SK-N-SH (cell line): ENCODE measurements at regions not wholly inside any gene's neighbourhood (a gene's known extent, or its start where the extent isn't known, plus 50 kb on each side); places are given as distances from the start of the nearest gene placed in this dataset.

Experiments used
- CTCF ChIA-PET: fragments of 300-600, 350-600 bp; formaldehyde crosslinking; extraction: SDS; loops from one replicate; lab custom pipeline; 2021; lab: Yijun Ruan, JAX
- POLR2A ChIA-PET: fragments of 350-600 bp; sonication (Branson Sonifier 250); formaldehyde crosslinking; extraction: SDS; loops from one replicate; lab custom pipeline; 2020; ENCODE audit warnings: antibody characterized with exemption, inconsistent platforms; lab: Yijun Ruan, JAX
- DNase-seq: peaks from one replicate; pipeline ENCODE4 v3.0.0; 2012
- H2AFZ ChIP-seq: fragments of 200-600 bp; sonication (generic); 2 replicates; pipeline ENCODE4 v1.8.1; 2016; ENCODE audit warnings: antibody characterized with exemption, mild to moderate bottlenecking, low read depth
- H3F3A ChIP-seq: fragments of 200-600 bp; sonication (generic); replicated peaks from 2 replicates; pipeline ENCODE3; 2016; ENCODE audit warnings: antibody characterized with exemption, mild to moderate bottlenecking; ENCODE audit not compliant: insufficient read depth
- H3K27ac ChIP-seq, 2 experiments: fragments of 200-500 bp in 1 of 2; fragments of 200-600 bp in 1 of 2; sonication (Bioruptor generic) in 1 of 2; sonication (generic), shearing (Covaris generic) in 1 of 2; 2 replicates each; pipeline versions ENCODE4 v1.5.1 to v1.6.1; 2014 to 2016; ENCODE audit warnings: low read depth in 2 of 2, inconsistent platforms in 1 of 2, low read length in 1 of 2, mild to moderate bottlenecking in 1 of 2, mixed read lengths in 1 of 2
- H3K27me3 ChIP-seq: fragments of 200-600 bp; sonication (generic), shearing (Covaris generic); 2 replicates; pipeline ENCODE4 v1.6.1; 2016; ENCODE audit warnings: mixed run types; ENCODE audit not compliant: insufficient read depth
- H3K36me3 ChIP-seq, 2 experiments: fragments of 200-500 bp in 1 of 2; fragments of 200-600 bp in 1 of 2; sonication (Bioruptor generic) in 1 of 2; sonication (generic) in 1 of 2; replicated peaks in 1 of 2; 2 replicates each; pipeline versions ENCODE3 to v1.5.1; 2014 to 2016; ENCODE audit warnings: low read length in 1 of 2, mild to moderate bottlenecking in 1 of 2; ENCODE audit not compliant: insufficient read depth in 2 of 2, control insufficient read depth in 1 of 2
- H3K4me1 ChIP-seq, 2 experiments: fragments of 200-500 bp in 1 of 2; fragments of 200-600 bp in 1 of 2; sonication (Bioruptor generic) in 1 of 2; sonication (generic), shearing (Covaris generic) in 1 of 2; 2 replicates each; pipeline versions ENCODE4 v1.5.1 to v1.6.1; 2014 to 2016; ENCODE audit warnings: low read depth in 1 of 2, low read length in 1 of 2, mixed run types in 1 of 2; ENCODE audit not compliant: insufficient read depth in 2 of 2, control insufficient read depth in 1 of 2
- H3K4me2 ChIP-seq: fragments of 200-600 bp; sonication (generic), shearing (Covaris generic); 2 replicates; pipeline ENCODE4 v1.6.1; 2017; ENCODE audit warnings: mixed run types
- H3K4me3 ChIP-seq, 2 experiments: fragments of 200-500 bp in 1 of 2; fragments of 200-600 bp in 1 of 2; sonication (Bioruptor generic) in 1 of 2; sonication (generic), shearing (Covaris generic) in 1 of 2; 2 replicates each; pipeline versions ENCODE4 v1.5.1 to v1.8.1; 2014 to 2016; ENCODE audit warnings: low read depth in 2 of 2, inconsistent platforms in 1 of 2, low read length in 1 of 2, mild to moderate bottlenecking in 1 of 2, mixed read lengths in 1 of 2, moderate library complexity in 1 of 2
- H3K79me2 ChIP-seq: fragments of 200-600 bp; sonication (generic); 2 replicates; pipeline ENCODE4 v1.8.1; 2017; ENCODE audit warnings: mild to moderate bottlenecking; ENCODE audit not compliant: insufficient read depth
- H3K9ac ChIP-seq: fragments of 200-600 bp; sonication (generic); 2 replicates; pipeline ENCODE4 v1.6.1; 2017; ENCODE audit warnings: mixed run types
- H3K9me2 ChIP-seq: fragments of 200-600 bp; sonication (generic); 2 replicates; pipeline ENCODE4 v1.6.1; 2017; ENCODE audit warnings: mixed run types
- H3K9me3 ChIP-seq: fragments of 200-600 bp; sonication (generic); 2 replicates; pipeline ENCODE4 v1.6.1; 2017; ENCODE audit warnings: mixed run types, mild to moderate bottlenecking, moderate library complexity
- H4K20me1 ChIP-seq: fragments of 200-600 bp; sonication (generic); 2 replicates; pipeline ENCODE4 v1.6.1; 2017; ENCODE audit warnings: mild to moderate bottlenecking, mixed run types; ENCODE audit not compliant: insufficient read depth
- ELF1 ChIP-seq: IDR thresholded peaks from 2 replicates; pipeline ENCODE4 v1.4.0; 2012
- EP300 ChIP-seq, 2 experiments: IDR thresholded peaks; 2 replicates each; pipeline versions ENCODE4 v1.4.0 to v1.6.1; 2012; ENCODE audit warnings: borderline replicate concordance in 1 of 2, low read depth in 1 of 2, low read length in 1 of 2
- GABPA ChIP-seq: IDR thresholded peaks from 2 replicates; pipeline ENCODE4 v1.4.0; 2012; ENCODE audit warnings: low read depth, mild to moderate bottlenecking
- JUND ChIP-seq: IDR thresholded peaks from 2 replicates; pipeline ENCODE4 v1.4.0; 2012
- NFIC ChIP-seq: IDR thresholded peaks from 2 replicates; pipeline ENCODE4 v1.4.0; 2012; ENCODE audit warnings: borderline replicate concordance
- RAD21 ChIP-seq: IDR thresholded peaks from 2 replicates; pipeline ENCODE4 v1.6.1; 2012; ENCODE audit warnings: mild to moderate bottlenecking, low read length
- SMC3 ChIP-seq: IDR thresholded peaks from 2 replicates; pipeline ENCODE4 v1.6.1; 2012; ENCODE audit warnings: low read depth, low read length, improper control_type of control experiment
- TCF12 ChIP-seq: IDR thresholded peaks from 2 replicates; pipeline ENCODE4 v1.4.0; 2012
- WGBS: methylation state at CpG from one replicate; pipeline ENCODE4 v1.1.6; 2017; ENCODE audit warnings: low lambda C conversion rate; 5-methylcytosine and 5-hydroxymethylcytosine counted together
- TF ChIP-seq, protein P1 (sequence below): IDR thresholded peaks from 2 replicates; pipeline ENCODE4 v1.4.0; 2012; ENCODE audit warnings: low read depth, borderline replicate concordance
- TF ChIP-seq, protein P2 (sequence below): fragments of 200-600 bp; sonication (generic); IDR thresholded peaks from 2 replicates; pipeline ENCODE4 v1.6.1; 2017; ENCODE audit warnings: antibody characterized with exemption, mild to moderate bottlenecking, moderate library complexity
- TF ChIP-seq, protein P3 (sequence below): IDR thresholded peaks from 2 replicates; pipeline ENCODE4 v1.4.0; 2012; ENCODE audit warnings: low read depth, borderline replicate concordance
- TF ChIP-seq, protein P4 (sequence below): fragments of 150-350 bp; IDR thresholded peaks from 2 replicates; pipeline ENCODE4 v1.6.1; 2017; ENCODE audit warnings: antibody characterized with exemption, low read length, low read depth, borderline replicate concordance
- TF ChIP-seq, protein P5 (sequence below): IDR thresholded peaks from 2 replicates; pipeline ENCODE4; 2012

DNA sequence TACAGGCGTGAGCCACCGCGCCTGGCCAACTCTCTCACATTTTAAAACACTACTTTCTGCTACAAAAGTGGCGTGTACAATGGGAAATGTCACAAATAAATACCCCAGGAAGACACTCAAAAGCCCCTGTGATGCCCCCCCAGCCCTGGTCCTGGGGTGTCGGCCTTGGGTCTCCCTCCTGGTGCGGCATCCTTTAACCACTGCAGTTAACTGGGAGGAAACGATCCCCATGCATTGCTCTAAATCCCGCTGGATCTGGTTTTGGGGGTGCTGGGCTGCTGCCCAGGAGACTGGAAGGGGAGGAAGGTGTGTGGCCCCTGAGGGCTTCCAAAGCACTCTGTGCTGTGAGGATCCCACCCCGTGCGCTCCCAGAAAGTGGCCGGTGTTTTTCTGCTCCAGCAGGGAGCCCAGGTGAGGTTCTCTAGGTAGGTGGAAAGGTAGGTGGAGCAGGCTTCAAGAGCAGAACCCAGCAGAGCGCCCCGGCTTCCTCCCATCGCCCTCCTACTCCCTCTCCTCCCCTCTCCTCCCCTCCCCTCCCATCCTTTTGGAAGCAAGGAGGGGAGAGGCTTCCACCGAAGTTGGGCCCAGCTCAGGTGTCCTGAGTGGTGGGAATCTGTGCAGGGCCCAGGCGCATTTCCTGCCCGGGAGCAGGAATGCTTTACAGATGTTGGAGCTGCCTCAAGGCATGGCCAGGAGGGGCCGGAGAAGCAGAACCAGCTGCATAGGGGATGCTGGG is 363.3 kb downstream of the SEC14L1 start (continued):
- TF ChIP-seq, protein P1, sequence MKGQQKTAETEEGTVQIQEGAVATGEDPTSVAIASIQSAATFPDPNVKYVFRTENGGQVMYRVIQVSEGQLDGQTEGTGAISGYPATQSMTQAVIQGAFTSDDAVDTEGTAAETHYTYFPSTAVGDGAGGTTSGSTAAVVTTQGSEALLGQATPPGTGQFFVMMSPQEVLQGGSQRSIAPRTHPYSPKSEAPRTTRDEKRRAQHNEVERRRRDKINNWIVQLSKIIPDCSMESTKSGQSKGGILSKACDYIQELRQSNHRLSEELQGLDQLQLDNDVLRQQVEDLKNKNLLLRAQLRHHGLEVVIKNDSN, result no peak
- no peak for TF ChIP-seq RAD21
- TF ChIP-seq, all 33 proteins: peak for 0

DNA sequence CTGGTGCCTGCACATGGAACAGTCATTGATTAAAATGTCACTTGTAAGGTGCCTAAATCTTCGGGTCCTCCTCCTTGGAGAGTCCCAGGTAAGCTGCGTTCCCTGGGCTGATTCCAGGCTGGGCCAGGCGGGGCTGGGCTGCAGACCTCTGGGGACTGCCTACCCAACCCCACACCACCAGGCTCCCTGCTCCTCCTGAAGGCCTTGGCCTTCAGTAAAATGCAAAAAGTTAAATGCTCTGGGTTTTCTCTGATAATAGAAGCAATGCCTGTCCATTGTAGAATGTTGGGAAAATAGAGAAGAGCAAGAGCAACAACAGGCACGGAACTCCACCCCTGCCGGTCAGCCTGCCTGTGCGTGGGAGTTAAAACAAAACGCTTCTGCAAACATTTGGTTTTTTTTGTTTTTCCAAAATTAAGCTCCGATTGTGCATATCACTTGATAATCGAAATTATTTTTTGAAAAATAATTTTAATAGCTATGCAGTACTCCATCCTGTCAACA is 363.9 kb downstream of the SEC14L1 start:
- WGBS, result 87% methylated on average over 9 of the region's 9 CpGs
- no peak overlapping the region for H2AFZ ChIP-seq
- peaks cover 10 to 11% of the 10 kb centered on the region in 2 experiments for H3K36me3 ChIP-seq
- TF ChIP-seq JUND (no peak), RAD21 (no peak), SMC3 (no peak), EP300 (IDR thresholded peaks at IDR 0.05; ENCODE audit: borderline replicate concordance in 1 of 2, low read depth in 1 of 2, low read length in 1 of 2) (no peak), ELF1 (no peak), GABPA (no peak), NFIC (no peak), TCF12 (no peak)
- TF ChIP-seq, protein P2, sequence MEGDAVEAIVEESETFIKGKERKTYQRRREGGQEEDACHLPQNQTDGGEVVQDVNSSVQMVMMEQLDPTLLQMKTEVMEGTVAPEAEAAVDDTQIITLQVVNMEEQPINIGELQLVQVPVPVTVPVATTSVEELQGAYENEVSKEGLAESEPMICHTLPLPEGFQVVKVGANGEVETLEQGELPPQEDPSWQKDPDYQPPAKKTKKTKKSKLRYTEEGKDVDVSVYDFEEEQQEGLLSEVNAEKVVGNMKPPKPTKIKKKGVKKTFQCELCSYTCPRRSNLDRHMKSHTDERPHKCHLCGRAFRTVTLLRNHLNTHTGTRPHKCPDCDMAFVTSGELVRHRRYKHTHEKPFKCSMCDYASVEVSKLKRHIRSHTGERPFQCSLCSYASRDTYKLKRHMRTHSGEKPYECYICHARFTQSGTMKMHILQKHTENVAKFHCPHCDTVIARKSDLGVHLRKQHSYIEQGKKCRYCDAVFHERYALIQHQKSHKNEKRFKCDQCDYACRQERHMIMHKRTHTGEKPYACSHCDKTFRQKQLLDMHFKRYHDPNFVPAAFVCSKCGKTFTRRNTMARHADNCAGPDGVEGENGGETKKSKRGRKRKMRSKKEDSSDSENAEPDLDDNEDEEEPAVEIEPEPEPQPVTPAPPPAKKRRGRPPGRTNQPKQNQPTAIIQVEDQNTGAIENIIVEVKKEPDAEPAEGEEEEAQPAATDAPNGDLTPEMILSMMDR, result no peak
- TF ChIP-seq, protein P3, sequence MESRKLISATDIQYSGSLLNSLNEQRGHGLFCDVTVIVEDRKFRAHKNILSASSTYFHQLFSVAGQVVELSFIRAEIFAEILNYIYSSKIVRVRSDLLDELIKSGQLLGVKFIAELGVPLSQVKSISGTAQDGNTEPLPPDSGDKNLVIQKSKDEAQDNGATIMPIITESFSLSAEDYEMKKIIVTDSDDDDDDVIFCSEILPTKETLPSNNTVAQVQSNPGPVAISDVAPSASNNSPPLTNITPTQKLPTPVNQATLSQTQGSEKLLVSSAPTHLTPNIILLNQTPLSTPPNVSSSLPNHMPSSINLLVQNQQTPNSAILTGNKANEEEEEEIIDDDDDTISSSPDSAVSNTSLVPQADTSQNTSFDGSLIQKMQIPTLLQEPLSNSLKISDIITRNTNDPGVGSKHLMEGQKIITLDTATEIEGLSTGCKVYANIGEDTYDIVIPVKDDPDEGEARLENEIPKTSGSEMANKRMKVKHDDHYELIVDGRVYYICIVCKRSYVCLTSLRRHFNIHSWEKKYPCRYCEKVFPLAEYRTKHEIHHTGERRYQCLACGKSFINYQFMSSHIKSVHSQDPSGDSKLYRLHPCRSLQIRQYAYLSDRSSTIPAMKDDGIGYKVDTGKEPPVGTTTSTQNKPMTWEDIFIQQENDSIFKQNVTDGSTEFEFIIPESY, result no peak
- TF ChIP-seq, protein P4, sequence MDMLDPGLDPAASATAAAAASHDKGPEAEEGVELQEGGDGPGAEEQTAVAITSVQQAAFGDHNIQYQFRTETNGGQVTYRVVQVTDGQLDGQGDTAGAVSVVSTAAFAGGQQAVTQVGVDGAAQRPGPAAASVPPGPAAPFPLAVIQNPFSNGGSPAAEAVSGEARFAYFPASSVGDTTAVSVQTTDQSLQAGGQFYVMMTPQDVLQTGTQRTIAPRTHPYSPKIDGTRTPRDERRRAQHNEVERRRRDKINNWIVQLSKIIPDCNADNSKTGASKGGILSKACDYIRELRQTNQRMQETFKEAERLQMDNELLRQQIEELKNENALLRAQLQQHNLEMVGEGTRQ, result no peak
- TF ChIP-seq, protein P5, sequence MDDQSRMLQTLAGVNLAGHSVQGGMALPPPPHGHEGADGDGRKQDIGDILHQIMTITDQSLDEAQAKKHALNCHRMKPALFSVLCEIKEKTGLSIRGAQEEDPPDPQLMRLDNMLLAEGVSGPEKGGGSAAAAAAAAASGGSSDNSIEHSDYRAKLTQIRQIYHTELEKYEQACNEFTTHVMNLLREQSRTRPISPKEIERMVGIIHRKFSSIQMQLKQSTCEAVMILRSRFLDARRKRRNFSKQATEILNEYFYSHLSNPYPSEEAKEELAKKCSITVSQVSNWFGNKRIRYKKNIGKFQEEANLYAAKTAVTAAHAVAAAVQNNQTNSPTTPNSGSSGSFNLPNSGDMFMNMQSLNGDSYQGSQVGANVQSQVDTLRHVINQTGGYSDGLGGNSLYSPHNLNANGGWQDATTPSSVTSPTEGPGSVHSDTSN, result no peak
- H4K20me1 ChIP-seq, result no peaks in the 10 kb centered on the region
- H3F3A ChIP-seq, result peaks cover 5% of the 10 kb centered on the region
- ChIA-PET POLR2A (no interaction called here), CTCF (interaction anchor here (0.8 to 21.9 kb wide), 9 partner anchors 10 to 510 kb away, joined by 3 to 566 read pairs (median 5); no protein-coding TSS in a partner anchor)
- no peak overlapping the region for H3K27ac ChIP-seq
- no peak overlapping the region for H3K4me3 ChIP-seq
- DNase-seq, result no peak
- H3K4me1 ChIP-seq, result peaks cover 0 to 4% of the 10 kb centered on the region in 2 experiments; a peak in 1 of 4 replicates
- no peaks in the 10 kb centered on the region for H3K79me2 ChIP-seq
- no peaks in the 10 kb centered on the region for H3K27me3 ChIP-seq
- no peak overlapping the region for H3K9ac ChIP-seq
- no peaks in the 10 kb centered on the region for H3K9me3 ChIP-seq
- H3K4me2 ChIP-seq, result no peak overlapping the region
- no peaks in the 10 kb centered on the region for H3K9me2 ChIP-seq
